Gastroesophageal sphincter (tissue), 3 donors: ENCODE measurements at regions not wholly inside any gene's neighbourhood (a gene's known extent, or its start where the extent isn't known, plus 50 kb on each side); places are given as distances from the start of the nearest gene placed in this dataset.

ENCODE experiments used
- EP300 ChIP-seq: sonication (generic); formaldehyde crosslinking; IDR thresholded peaks from one replicate; pipeline ENCODE4 v1.6.1; 2017; ENCODE audit warnings: antibody characterized with exemption, mild to moderate bottlenecking
- TF ChIP-seq, protein P1 (sequence below), 4 experiments: fragments of 200-600 bp in 2 of 4; fragments of 450-650 bp in 2 of 4; sonication (generic) in 1 of 4; IDR thresholded peaks; one replicate each; pipeline ENCODE4 v1.5.1; 2017 to 2019; ENCODE audit warnings: antibody characterized with exemption in 4 of 4, mild to moderate bottlenecking in 2 of 4, moderate library complexity in 2 of 4

DNA sequence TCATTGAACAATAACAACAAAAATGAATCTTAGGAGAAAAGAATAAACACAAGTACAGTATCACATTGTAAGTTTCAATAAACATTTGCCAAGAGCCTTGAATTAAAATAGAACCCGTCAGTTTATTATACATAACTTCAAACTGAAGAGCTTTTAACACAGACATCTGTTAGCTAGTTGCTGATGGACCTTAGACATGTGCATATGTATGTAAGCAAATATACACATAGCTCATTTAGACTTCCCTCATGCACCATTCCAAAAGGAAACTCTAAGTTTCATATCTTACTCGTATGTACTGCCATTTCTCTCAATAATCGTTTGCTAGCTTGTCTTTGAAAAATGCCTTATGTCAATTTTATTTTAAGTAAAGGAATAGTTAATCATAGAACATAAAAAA is 235.0 kb downstream of the TENT5A start:
- TF ChIP-seq, protein P1, sequence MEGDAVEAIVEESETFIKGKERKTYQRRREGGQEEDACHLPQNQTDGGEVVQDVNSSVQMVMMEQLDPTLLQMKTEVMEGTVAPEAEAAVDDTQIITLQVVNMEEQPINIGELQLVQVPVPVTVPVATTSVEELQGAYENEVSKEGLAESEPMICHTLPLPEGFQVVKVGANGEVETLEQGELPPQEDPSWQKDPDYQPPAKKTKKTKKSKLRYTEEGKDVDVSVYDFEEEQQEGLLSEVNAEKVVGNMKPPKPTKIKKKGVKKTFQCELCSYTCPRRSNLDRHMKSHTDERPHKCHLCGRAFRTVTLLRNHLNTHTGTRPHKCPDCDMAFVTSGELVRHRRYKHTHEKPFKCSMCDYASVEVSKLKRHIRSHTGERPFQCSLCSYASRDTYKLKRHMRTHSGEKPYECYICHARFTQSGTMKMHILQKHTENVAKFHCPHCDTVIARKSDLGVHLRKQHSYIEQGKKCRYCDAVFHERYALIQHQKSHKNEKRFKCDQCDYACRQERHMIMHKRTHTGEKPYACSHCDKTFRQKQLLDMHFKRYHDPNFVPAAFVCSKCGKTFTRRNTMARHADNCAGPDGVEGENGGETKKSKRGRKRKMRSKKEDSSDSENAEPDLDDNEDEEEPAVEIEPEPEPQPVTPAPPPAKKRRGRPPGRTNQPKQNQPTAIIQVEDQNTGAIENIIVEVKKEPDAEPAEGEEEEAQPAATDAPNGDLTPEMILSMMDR (IDR thresholded peaks at IDR 0.05): no peak
- TF ChIP-seq EP300: no peak
